ENCODE measurements at regions not wholly inside any gene's neighbourhood (a gene's known extent, or its start where the extent isn't known, plus 50 kb on each side); places are given as distances from the start of the nearest gene placed in this dataset.

GRCh38 chr18:65103864-65104263 lies 646.9 kb upstream of the CDH7 start:
- H2AFZ ChIP-seq (ENCODE audit: low read depth, low read length), result no peak overlapping the region
- H3K9me3 ChIP-seq (ENCODE audit: low read length), result no peaks in the 10 kb centered on the region
- TF ChIP-seq TAF1 (IDR thresholded peaks at IDR 0.05; ENCODE audit: low read depth) (no peak), EP300 (conservative IDR thresholded peaks at IDR 0.05; ENCODE audit: poor library complexity, severe bottlenecking) (no peak), MXI1 (conservative IDR thresholded peaks at IDR 0.05; ENCODE audit: poor library complexity, severe bottlenecking) (no peak), POLR2AphosphoS5 (IDR thresholded peaks at IDR 0.05) (no peak), SMC3 (conservative IDR thresholded peaks at IDR 0.05; ENCODE audit: poor library complexity) (no peak), RAD21 (conservative IDR thresholded peaks at IDR 0.05) (no peak), CTCF (IDR thresholded peaks at IDR 0.05; ENCODE audit: poor library complexity, severe bottlenecking) (no peak), EZH2 (IDR thresholded peaks at IDR 0.05; ENCODE audit: borderline replicate concordance, insufficient read depth, low read length, poor library complexity, severe bottlenecking) (no peak)
- TF ChIP-seq, protein P1, sequence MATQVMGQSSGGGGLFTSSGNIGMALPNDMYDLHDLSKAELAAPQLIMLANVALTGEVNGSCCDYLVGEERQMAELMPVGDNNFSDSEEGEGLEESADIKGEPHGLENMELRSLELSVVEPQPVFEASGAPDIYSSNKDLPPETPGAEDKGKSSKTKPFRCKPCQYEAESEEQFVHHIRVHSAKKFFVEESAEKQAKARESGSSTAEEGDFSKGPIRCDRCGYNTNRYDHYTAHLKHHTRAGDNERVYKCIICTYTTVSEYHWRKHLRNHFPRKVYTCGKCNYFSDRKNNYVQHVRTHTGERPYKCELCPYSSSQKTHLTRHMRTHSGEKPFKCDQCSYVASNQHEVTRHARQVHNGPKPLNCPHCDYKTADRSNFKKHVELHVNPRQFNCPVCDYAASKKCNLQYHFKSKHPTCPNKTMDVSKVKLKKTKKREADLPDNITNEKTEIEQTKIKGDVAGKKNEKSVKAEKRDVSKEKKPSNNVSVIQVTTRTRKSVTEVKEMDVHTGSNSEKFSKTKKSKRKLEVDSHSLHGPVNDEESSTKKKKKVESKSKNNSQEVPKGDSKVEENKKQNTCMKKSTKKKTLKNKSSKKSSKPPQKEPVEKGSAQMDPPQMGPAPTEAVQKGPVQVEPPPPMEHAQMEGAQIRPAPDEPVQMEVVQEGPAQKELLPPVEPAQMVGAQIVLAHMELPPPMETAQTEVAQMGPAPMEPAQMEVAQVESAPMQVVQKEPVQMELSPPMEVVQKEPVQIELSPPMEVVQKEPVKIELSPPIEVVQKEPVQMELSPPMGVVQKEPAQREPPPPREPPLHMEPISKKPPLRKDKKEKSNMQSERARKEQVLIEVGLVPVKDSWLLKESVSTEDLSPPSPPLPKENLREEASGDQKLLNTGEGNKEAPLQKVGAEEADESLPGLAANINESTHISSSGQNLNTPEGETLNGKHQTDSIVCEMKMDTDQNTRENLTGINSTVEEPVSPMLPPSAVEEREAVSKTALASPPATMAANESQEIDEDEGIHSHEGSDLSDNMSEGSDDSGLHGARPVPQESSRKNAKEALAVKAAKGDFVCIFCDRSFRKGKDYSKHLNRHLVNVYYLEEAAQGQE (IDR thresholded peaks at IDR 0.05; ENCODE audit: borderline replicate concordance), result no peak
- H3K36me3 ChIP-seq (ENCODE audit: insufficient read depth, low read length), result no peaks in the 10 kb centered on the region
- H3K4me2 ChIP-seq (ENCODE audit: low read length), result no peak overlapping the region
- H3K79me2 ChIP-seq (replicated peaks; ENCODE audit: insufficient read depth, low read length), result no peaks in the 10 kb centered on the region
- H3K4me3 ChIP-seq (ENCODE audit: low read length), result no peak overlapping the region
- no peak overlapping the region for H3K27ac ChIP-seq (ENCODE audit: low read length)
- no peaks in the 10 kb centered on the region for H3F3A ChIP-seq (ENCODE audit: insufficient read depth, low read length, poor library complexity, severe bottlenecking)
- H4K20me1 ChIP-seq (ENCODE audit: insufficient read depth), result no peaks in the 10 kb centered on the region
- H3K27me3 ChIP-seq (ENCODE audit: insufficient read depth, low read depth, low read length), result no peaks in the 10 kb centered on the region
- H3K9ac ChIP-seq (ENCODE audit: low read length), result no peak overlapping the region
- no peaks in the 10 kb centered on the region for H3K9me2 ChIP-seq (ENCODE audit: insufficient read depth, low read length)

- Histone ChIP-seq H3K36me3 (ENCODE audit: insufficient read depth, low read length) (no peaks in the 10 kb centered on the region), H3K27ac (ENCODE audit: low read length) (no peak overlapping the region)
- TF ChIP-seq EP300 (conservative IDR thresholded peaks at IDR 0.05; ENCODE audit: poor library complexity, severe bottlenecking) (no peak), TAF1 (IDR thresholded peaks at IDR 0.05; ENCODE audit: low read depth) (no peak), CTCF (IDR thresholded peaks at IDR 0.05; ENCODE audit: poor library complexity, severe bottlenecking) (no peak), POLR2AphosphoS5 (IDR thresholded peaks at IDR 0.05) (no peak), SMC3 (conservative IDR thresholded peaks at IDR 0.05; ENCODE audit: poor library complexity) (no peak), MXI1 (conservative IDR thresholded peaks at IDR 0.05; ENCODE audit: poor library complexity, severe bottlenecking) (no peak), RAD21 (conservative IDR thresholded peaks at IDR 0.05) (no peak), EZH2 (IDR thresholded peaks at IDR 0.05; ENCODE audit: borderline replicate concordance, insufficient read depth, low read length, poor library complexity, severe bottlenecking) (no peak)
- TF ChIP-seq, protein P1 (IDR thresholded peaks at IDR 0.05; ENCODE audit: borderline replicate concordance), result no peak
These were observed 657.5 kb upstream of the CDH7 start for GRCh38 chr18:65093346-65093745.

More at GRCh38 chr18:65093346-65093745, 657.5 kb upstream of the CDH7 start:
- Histone ChIP-seq H3K9me3 (ENCODE audit: low read length) (no peaks in the 10 kb centered on the region), H2AFZ (ENCODE audit: low read depth, low read length) (no peak overlapping the region), H3K9ac (ENCODE audit: low read length) (no peak overlapping the region), H3K9me2 (ENCODE audit: insufficient read depth, low read length) (no peaks in the 10 kb centered on the region), H3K79me2 (replicated peaks; ENCODE audit: insufficient read depth, low read length) (no peaks in the 10 kb centered on the region), H3K4me3 (ENCODE audit: low read length) (no peak overlapping the region), H3F3A (ENCODE audit: insufficient read depth, low read length, poor library complexity, severe bottlenecking) (no peaks in the 10 kb centered on the region), H3K4me2 (ENCODE audit: low read length) (no peak overlapping the region), H4K20me1 (ENCODE audit: insufficient read depth) (no peaks in the 10 kb centered on the region), H3K27me3 (ENCODE audit: insufficient read depth, low read depth, low read length) (no peaks in the 10 kb centered on the region)

All from neural cell (in vitro differentiated cells).